HK-2 (cell line): ENCODE measurements at regions not wholly inside any gene's neighbourhood (a gene's known extent, or its start where the extent isn't known, plus 50 kb on each side); places are given as distances from the start of the nearest gene placed in this dataset.
"Not testable (repeated sequence)": the region's sequence is repeated elsewhere in the genome, so short reads cannot be mapped to it uniquely, and the experiment has no call there.

Experiments
- DNase-seq: peaks from one replicate; pipeline ENCODE4 v3.0.0-alpha.2; 2018; ENCODE audit not compliant: unreplicated experiment

GRCh38 chr7:13092708-13093005 lies 405.2 kb downstream of the ARL4A start:
- no peak for DNase-seq

GRCh38 chr7:13093160-13093559 lies 405.7 kb downstream of the ARL4A start:
- DNase-seq: no peak

DNA sequence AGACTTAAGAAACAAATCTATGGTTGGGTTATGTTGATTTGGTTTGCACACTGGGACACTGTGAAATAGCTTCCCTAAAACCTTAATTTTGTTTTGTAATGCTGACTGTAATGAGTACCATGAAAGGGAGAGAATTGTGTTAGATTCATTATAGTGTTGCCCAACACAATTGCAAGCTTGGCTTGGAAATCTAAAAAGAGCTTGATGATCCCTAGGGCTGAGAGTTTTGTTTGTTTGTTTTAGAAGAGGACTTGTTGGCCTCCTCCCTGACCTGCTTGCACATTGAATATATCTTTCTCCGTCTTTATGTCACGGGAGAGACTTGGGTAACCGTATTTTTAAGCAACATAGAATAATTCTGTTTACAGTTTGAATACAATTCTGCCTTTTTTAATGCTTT lies 410.1 kb downstream of the ARL4A start:
- DNase-seq: no peak

GRCh38 chr7:13098161-13098560 lies 410.7 kb downstream of the ARL4A start:
- DNase-seq: no peak

DNA sequence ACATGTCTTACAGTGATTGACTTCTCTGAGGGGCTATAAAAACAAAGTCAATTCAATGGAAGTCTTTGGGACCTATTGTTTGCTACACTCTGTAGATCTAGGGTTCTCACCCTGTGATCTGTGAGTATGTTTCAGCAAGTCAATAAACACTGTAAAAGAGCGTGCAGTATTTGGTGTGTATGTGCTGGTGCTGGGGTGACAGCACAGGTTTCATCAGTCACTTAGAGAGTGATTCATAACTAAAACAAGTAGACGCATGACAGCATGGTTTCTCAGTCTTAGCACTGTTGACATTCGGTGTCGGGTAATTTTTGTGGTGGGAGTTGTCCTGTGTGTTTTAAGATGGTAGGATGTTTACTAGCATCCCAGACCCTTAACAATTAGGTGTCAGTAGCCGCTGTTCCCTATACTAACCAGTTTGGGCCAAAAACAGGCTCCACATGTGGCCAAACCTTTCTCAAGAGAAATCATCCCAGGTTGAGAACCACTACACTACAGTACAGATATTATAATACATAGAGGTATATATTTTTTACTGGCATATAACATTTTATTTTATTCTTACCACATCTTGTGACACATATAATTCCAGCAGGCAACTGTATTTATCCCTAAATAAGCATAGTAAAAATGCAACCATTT lies 411.8 kb downstream of the ARL4A start:
- DNase-seq: no peak

DNA sequence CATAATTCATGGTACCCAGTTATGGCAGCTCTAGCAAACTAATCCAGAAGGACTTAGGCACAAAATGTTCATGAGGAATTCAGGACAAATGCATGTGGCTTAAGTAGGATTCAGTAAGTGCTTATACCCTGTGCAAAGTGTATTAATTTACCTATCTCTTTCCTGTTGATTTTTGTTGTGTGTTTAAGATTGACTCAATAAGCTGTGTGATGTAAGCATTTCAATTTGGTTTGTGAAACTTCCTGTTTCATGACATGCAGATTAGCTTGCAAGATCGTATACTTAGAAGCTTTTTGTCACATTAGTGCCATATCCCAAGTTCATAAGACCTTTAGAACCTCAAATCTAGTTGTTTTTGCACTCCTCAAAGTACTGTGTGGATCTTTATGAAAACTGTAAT lies 416.7 kb downstream of the ARL4A start:
- DNase-seq: no peak

GRCh38 chr7:13105209-13105608 lies 417.8 kb downstream of the ARL4A start:
- DNase-seq: no peak

- no peak for DNase-seq
These were observed 419.1 kb downstream of the ARL4A start for GRCh38 chr7:13106513-13106912.

DNA sequence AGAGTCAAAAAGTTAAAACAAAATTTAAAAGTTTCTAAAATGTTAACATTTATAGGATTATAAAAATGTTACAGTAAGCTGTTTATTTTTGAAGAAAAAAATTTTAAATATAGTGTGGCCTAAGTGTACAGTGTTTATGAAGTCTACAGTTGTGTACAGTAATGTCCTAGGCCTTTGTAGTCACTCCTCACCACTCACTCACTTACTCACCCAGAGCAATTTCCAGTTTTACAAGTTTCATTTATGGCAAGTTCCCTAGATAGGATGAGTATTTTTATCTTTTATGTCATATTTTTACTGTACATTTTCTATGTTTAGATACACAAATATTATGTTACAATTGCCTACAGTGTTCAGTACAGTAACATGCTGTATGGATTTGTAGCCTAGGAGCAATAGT lies 419.9 kb downstream of the ARL4A start:
- DNase-seq: no peak

DNA sequence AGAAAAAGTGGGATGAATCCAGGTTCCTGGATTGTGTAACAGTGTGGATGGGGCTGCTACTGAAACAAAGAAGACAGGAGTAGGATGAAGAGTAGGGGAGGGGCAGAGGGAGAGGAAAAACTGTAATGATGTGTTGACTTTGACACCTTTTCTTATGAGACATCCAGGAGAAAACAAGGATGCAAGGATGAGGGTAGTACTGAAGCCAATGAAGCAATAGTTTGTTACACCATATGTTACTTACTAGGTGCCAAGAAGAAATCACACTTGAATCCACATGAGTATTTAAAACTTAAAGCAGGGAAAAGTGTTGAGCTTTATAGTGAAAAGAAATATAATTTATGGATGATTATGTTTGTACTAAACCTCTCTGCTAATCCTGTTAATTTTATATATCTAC lies 420.6 kb downstream of the ARL4A start:
- no peak for DNase-seq

GRCh38 chr7:13109201-13109600 lies 421.8 kb downstream of the ARL4A start:
- no peak for DNase-seq

GRCh38 chr7:13110107-13110506 lies 422.7 kb downstream of the ARL4A start:
- DNase-seq: no peak

DNA sequence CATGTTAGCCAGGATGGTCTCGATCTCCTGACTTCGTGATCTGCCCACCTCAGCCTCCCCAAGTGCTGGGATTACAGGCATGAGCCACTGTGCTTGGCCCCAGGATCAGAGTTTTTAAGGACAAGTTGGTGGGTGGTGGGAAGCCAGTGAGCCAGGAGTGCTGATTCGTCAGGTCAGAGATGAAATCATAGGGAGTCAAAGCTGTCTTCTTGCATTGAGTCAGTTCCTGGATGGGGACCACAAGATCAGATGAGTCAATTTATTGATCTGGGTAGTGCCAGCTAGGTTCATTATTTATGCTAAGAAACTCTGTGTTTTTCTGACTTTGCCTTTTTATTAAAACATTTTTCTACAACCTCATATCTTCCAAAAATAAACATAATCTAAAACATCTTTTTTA lies 423.8 kb downstream of the ARL4A start:
- DNase-seq: no peak

GRCh38 chr7:13114240-13114639 lies 426.8 kb downstream of the ARL4A start:
- not testable (repeated sequence) for DNase-seq

- DNase-seq: no peak
These were observed 427.8 kb downstream of the ARL4A start for GRCh38 chr7:13115157-13115772.

- no peak for DNase-seq
These were observed 428.4 kb downstream of the ARL4A start for GRCh38 chr7:13115855-13116254.

- DNase-seq: no peak
These were observed 429.7 kb downstream of the ARL4A start for GRCh38 chr7:13117103-13117502.

DNA sequence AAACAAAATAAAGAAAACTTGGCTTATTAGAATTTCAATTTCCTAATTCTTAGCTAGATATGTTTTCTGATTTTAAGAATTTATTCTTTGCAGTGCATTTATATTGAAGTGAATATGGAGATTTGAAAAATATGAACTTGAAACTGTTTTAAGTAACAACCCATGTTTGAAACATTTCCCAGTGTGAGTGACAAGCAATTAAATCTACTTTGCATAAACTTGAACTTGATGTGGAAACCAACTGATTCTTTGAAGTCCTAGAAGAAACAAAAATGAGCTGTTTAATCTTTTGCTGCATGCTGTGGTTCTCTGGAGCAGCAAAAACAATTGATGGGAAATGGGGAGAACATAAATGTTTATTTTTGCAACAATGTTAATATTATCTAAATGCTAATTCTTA lies 430.2 kb downstream of the ARL4A start:
- DNase-seq: no peak

DNA sequence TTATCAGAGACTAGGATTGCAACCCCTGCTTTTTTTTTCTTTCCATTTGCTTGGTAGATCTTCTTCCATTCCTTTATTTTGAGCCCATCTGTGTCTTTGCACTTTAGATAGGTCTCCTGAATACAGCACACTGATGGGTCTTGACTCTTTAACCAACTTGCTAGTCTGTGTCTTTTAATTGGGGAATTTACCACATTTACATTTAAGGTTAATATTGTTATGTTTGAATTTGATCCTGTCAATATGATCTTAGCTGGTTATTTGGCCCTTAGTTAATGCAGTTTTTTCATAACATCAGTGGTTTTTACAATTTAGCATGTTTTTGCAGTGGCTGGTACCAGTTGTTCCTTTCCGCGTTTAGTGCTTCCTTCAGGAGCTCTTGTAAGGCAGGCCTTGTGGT lies 437.2 kb downstream of the ARL4A start:
- DNase-seq: not testable (repeated sequence)

GRCh38 chr7:13126347-13126746 lies 438.9 kb downstream of the ARL4A start:
- no peak for DNase-seq

- no peak for DNase-seq
These were observed 442.9 kb downstream of the ARL4A start for GRCh38 chr7:13130321-13130720.

GRCh38 chr7:13130906-13131305 lies 443.5 kb downstream of the ARL4A start:
- DNase-seq: not testable (repeated sequence)

DNA sequence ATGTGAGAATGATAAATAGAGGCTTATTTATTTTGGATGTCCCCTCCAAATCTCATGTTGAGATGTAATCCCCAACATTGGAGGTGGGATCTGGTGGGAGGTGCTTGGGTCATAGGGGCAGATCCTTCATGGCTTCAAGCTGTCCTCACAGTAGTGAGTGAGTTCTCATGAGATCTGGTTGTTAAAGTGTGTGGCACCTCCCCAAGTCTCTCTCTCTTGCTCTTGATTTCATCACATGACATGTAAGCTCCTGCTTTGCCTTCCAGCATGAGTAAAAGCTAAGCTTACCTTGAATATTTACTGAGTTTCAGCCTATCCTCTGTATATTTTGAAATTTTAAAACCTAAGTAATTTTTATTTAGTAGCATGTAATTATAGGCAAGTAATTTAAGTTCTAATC lies 444.9 kb downstream of the ARL4A start:
- no peak for DNase-seq

DNA sequence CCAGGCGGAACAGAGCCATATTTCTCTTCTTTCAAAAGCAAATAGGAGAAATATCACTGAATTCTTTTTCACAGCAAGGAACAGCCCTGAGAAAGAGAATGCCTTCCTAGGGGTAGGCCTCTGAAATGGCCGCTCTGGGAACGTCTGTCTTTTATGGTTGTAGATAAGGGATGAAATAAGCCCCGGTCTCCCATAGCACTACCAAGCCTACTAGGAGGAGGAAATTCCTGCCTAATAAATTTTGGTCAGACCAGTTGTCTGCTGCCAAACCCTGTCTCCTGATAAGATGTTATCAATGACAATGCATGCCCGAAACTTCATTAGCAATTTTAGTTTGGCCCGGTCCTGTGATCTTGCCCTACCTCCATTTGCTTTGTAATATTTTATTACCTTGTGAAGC lies 448.9 kb downstream of the ARL4A start:
- not testable (repeated sequence) for DNase-seq
